ENCODE measurements at regions not wholly inside any gene's neighbourhood (a gene's known extent, or its start where the extent isn't known, plus 50 kb on each side); places are given as distances from the start of the nearest gene placed in this dataset.
"Not testable (repeated sequence)": the region's sequence is repeated elsewhere in the genome, so short reads cannot be mapped to it uniquely, and the experiment has no call there.

- DNase-seq = not testable (repeated sequence)
Observed at GRCh38 chr17:20683651-20684229, 104.2 kb downstream of the CDRT15L2 start.

GRCh38 chr17:20684975-20685374 is 105.5 kb downstream of the CDRT15L2 start:
- DNase-seq = not testable (repeated sequence)

- not testable (repeated sequence) for DNase-seq
Observed at GRCh38 chr17:20687584-20687983, 108.1 kb downstream of the CDRT15L2 start.

- not testable (repeated sequence) for DNase-seq
Observed at GRCh38 chr17:20689170-20689749, 109.7 kb downstream of the CDRT15L2 start.

GRCh38 chr17:20692706-20693105 is 113.2 kb downstream of the CDRT15L2 start:
- DNase-seq = not testable (repeated sequence)

- not testable (repeated sequence) for DNase-seq
Observed at GRCh38 chr17:20695871-20696270, 116.3 kb downstream of the CDRT15L2 start.

- DNase-seq = not testable (repeated sequence)
Observed at GRCh38 chr17:20698463-20699206, 119.1 kb downstream of the CDRT15L2 start.

GRCh38 chr17:20700528-20700927 is 121.0 kb downstream of the CDRT15L2 start:
- DNase-seq = not testable (repeated sequence)

- not testable (repeated sequence) for DNase-seq
Observed at GRCh38 chr17:20701366-20701765, 121.8 kb downstream of the CDRT15L2 start.

- DNase-seq = no peak
Observed at GRCh38 chr17:20702692-20703091, 123.2 kb downstream of the CDRT15L2 start.

- DNase-seq = no peak
Observed at GRCh38 chr17:20703781-20704180, 124.3 kb downstream of the CDRT15L2 start.

- DNase-seq = not testable (repeated sequence)
Observed at GRCh38 chr17:20705186-20705585, 125.7 kb downstream of the CDRT15L2 start.

- no peak for DNase-seq
Observed at GRCh38 chr17:20706751-20707373, 127.3 kb downstream of the CDRT15L2 start.

- not testable (repeated sequence) for DNase-seq
Observed at GRCh38 chr17:20708821-20709220, 129.3 kb downstream of the CDRT15L2 start.

GRCh38 chr17:20716481-20716880 is 137.0 kb downstream of the CDRT15L2 start:
- not testable (repeated sequence) for DNase-seq

GRCh38 chr17:20721171-20721570 is 141.6 kb downstream of the CDRT15L2 start:
- DNase-seq = no peak

GRCh38 chr17:20724391-20724790 is 144.9 kb downstream of the CDRT15L2 start:
- not testable (repeated sequence) for DNase-seq

- DNase-seq = not testable (repeated sequence)
Observed at GRCh38 chr17:20727201-20727600, 147.7 kb downstream of the CDRT15L2 start.

GRCh38 chr17:20728181-20728580 is 148.7 kb downstream of the CDRT15L2 start:
- no peak for DNase-seq

GRCh38 chr17:20731131-20731530 is 151.6 kb downstream of the CDRT15L2 start:
- not testable (repeated sequence) for DNase-seq

- no peak for DNase-seq
Observed at GRCh38 chr17:20733923-20734322, 154.4 kb downstream of the CDRT15L2 start.

GRCh38 chr17:20735796-20736195 is 156.3 kb downstream of the CDRT15L2 start:
- no peak for DNase-seq

- not testable (repeated sequence) for DNase-seq
Observed at GRCh38 chr17:20737636-20738035, 158.1 kb downstream of the CDRT15L2 start.
